ENCODE measurements at regions not wholly inside any gene's neighbourhood (a gene's known extent, or its start where the extent isn't known, plus 50 kb on each side); places are given as distances from the start of the nearest gene placed in this dataset.

DNA sequence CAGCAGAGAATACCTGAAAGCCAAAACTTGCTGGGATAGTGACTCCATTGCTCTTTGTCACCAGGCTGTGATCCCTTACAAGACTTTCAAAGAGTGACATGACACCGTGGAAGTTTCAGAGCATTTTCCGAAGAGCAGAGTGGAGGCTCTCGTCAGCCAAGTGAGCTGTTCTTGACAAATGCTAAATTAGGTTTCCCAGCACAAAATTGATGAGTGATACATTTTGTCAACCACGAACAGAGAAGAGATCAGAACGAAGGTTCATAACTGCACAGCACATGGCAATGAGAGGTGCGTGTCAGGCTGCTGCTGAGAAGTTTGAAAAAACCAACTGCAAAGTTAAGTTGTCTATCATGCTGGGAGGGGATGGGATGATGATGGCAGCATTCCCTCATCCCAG lies 184.4 kb upstream of the C1orf174 start:
- no peak for DNase-seq (ENCODE audit: low spot score)
- Histone ChIP-seq H3K36me3 (ENCODE audit: control insufficient read depth in 4 of 4, insufficient read depth in 3 of 4, low read depth in 1 of 4, low read length in 3 of 4) (no peaks in the 10 kb centered on the region), H3K27me3 (ENCODE audit: control insufficient read depth in 4 of 4, insufficient read depth in 4 of 4, low read length in 3 of 4) (no peaks in the 10 kb centered on the region), H3K27ac (ENCODE audit: low read depth in 1 of 2, low read length in 2 of 2) (peak overlapping the region; percentile 80 to 95), H3K4me1 (ENCODE audit: control insufficient read depth in 4 of 4, insufficient read depth in 4 of 4, low read length in 3 of 4) (peaks cover 8 to 22% (median 15%) of the 10 kb centered on the region in 4 donors), H3K4me3 (ENCODE audit: low read depth in 1 of 3, low read length in 3 of 3) (no peak overlapping the region), H3K9me3 (ENCODE audit: control insufficient read depth in 4 of 4, low read length in 3 of 4) (no peaks in the 10 kb centered on the region), H3K9ac (ENCODE audit: low read depth in 1 of 2, low read length in 2 of 2) (no peak overlapping the region)
- 84% methylated on average over 6 of the region's 6 CpGs for WGBS
- TF ChIP-seq JUND (IDR thresholded peaks at IDR 0.05) (no peak), RAD21 (IDR thresholded peaks at IDR 0.05) (no peak), HNF4A (conservative IDR thresholded peaks at IDR 0.05) (no peak), YY1 (IDR thresholded peaks at IDR 0.05) (no peak), GABPA (IDR thresholded peaks at IDR 0.05 in 1 of 2, conservative IDR thresholded peaks at IDR 0.05 in 1 of 2) (no peak), NR2F2 (IDR thresholded peaks at IDR 0.05) (no peak)
- TF ChIP-seq, protein P1, sequence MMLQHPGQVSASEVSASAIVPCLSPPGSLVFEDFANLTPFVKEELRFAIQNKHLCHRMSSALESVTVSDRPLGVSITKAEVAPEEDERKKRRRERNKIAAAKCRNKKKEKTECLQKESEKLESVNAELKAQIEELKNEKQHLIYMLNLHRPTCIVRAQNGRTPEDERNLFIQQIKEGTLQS (IDR thresholded peaks at IDR 0.05), result no peak
- TF ChIP-seq, protein P2, sequence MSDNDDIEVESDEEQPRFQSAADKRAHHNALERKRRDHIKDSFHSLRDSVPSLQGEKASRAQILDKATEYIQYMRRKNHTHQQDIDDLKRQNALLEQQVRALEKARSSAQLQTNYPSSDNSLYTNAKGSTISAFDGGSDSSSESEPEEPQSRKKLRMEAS (IDR thresholded peaks at IDR 0.05), result no peak
- TF ChIP-seq, protein P3, sequence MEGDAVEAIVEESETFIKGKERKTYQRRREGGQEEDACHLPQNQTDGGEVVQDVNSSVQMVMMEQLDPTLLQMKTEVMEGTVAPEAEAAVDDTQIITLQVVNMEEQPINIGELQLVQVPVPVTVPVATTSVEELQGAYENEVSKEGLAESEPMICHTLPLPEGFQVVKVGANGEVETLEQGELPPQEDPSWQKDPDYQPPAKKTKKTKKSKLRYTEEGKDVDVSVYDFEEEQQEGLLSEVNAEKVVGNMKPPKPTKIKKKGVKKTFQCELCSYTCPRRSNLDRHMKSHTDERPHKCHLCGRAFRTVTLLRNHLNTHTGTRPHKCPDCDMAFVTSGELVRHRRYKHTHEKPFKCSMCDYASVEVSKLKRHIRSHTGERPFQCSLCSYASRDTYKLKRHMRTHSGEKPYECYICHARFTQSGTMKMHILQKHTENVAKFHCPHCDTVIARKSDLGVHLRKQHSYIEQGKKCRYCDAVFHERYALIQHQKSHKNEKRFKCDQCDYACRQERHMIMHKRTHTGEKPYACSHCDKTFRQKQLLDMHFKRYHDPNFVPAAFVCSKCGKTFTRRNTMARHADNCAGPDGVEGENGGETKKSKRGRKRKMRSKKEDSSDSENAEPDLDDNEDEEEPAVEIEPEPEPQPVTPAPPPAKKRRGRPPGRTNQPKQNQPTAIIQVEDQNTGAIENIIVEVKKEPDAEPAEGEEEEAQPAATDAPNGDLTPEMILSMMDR (IDR thresholded peaks at IDR 0.05; ENCODE audit: low read depth, low read length, missing input control), result no peak

DNA sequence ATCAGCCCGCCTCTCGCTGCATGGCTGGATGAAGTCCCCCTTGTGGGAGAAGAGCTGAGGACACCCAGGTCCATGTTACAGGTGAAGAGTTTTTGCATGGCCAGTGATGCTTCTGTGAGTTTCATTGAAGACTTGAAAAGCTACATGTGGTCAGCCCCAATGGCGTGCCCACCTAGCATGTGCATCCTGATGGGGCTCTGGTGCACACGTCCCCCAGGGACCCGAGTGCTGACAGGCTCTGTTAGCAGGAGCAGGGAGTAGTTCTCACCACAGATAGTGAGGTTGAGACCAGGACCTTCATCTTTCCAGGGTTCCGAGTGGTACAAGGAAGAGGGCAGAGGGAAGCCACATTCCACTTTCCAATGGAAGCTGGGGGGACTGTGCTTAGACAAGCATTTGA lies 184.8 kb upstream of the C1orf174 start:
- no peaks in the 10 kb centered on the region for H3K9me3 ChIP-seq (ENCODE audit: control insufficient read depth in 4 of 4, low read length in 3 of 4)
- TF ChIP-seq, protein P1 (IDR thresholded peaks at IDR 0.05), result no peak
- TF ChIP-seq, protein P4, sequence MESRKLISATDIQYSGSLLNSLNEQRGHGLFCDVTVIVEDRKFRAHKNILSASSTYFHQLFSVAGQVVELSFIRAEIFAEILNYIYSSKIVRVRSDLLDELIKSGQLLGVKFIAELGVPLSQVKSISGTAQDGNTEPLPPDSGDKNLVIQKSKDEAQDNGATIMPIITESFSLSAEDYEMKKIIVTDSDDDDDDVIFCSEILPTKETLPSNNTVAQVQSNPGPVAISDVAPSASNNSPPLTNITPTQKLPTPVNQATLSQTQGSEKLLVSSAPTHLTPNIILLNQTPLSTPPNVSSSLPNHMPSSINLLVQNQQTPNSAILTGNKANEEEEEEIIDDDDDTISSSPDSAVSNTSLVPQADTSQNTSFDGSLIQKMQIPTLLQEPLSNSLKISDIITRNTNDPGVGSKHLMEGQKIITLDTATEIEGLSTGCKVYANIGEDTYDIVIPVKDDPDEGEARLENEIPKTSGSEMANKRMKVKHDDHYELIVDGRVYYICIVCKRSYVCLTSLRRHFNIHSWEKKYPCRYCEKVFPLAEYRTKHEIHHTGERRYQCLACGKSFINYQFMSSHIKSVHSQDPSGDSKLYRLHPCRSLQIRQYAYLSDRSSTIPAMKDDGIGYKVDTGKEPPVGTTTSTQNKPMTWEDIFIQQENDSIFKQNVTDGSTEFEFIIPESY (IDR thresholded peaks at IDR 0.05), result no peak
- TF ChIP-seq HNF4G (IDR thresholded peaks at IDR 0.05) (no peak), TAF1 (conservative IDR thresholded peaks at IDR 0.05) (no peak), RXRA (IDR thresholded peaks at IDR 0.05) (no peak), EGR1 (IDR thresholded peaks at IDR 0.05; ENCODE audit: low read depth in 2 of 2) (no peak), JUND (IDR thresholded peaks at IDR 0.05) (no peak), RAD21 (IDR thresholded peaks at IDR 0.05) (no peak), SP1 (IDR thresholded peaks at IDR 0.05) (no peak), FOXA1 (IDR thresholded peaks at IDR 0.05) (no peak), YY1 (IDR thresholded peaks at IDR 0.05) (no peak)
- TF ChIP-seq, protein P3 (IDR thresholded peaks at IDR 0.05; ENCODE audit: low read depth, low read length, missing input control), result no peak
- TF ChIP-seq, protein P5, sequence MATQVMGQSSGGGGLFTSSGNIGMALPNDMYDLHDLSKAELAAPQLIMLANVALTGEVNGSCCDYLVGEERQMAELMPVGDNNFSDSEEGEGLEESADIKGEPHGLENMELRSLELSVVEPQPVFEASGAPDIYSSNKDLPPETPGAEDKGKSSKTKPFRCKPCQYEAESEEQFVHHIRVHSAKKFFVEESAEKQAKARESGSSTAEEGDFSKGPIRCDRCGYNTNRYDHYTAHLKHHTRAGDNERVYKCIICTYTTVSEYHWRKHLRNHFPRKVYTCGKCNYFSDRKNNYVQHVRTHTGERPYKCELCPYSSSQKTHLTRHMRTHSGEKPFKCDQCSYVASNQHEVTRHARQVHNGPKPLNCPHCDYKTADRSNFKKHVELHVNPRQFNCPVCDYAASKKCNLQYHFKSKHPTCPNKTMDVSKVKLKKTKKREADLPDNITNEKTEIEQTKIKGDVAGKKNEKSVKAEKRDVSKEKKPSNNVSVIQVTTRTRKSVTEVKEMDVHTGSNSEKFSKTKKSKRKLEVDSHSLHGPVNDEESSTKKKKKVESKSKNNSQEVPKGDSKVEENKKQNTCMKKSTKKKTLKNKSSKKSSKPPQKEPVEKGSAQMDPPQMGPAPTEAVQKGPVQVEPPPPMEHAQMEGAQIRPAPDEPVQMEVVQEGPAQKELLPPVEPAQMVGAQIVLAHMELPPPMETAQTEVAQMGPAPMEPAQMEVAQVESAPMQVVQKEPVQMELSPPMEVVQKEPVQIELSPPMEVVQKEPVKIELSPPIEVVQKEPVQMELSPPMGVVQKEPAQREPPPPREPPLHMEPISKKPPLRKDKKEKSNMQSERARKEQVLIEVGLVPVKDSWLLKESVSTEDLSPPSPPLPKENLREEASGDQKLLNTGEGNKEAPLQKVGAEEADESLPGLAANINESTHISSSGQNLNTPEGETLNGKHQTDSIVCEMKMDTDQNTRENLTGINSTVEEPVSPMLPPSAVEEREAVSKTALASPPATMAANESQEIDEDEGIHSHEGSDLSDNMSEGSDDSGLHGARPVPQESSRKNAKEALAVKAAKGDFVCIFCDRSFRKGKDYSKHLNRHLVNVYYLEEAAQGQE (IDR thresholded peaks at IDR 0.05), result no peak
- 87% methylated on average over 6 of the region's 6 CpGs for WGBS
- H3K36me3 ChIP-seq (ENCODE audit: control insufficient read depth in 4 of 4, insufficient read depth in 3 of 4, low read depth in 1 of 4, low read length in 3 of 4), result no peaks in the 10 kb centered on the region
- peaks cover 8 to 22% (median 15%) of the 10 kb centered on the region in 4 donors for H3K4me1 ChIP-seq (ENCODE audit: control insufficient read depth in 4 of 4, insufficient read depth in 4 of 4, low read length in 3 of 4)
- no peak overlapping the region for H3K9ac ChIP-seq (ENCODE audit: low read depth in 1 of 2, low read length in 2 of 2)
- DNase-seq (ENCODE audit: low spot score), result no peak
- peak overlapping the region in 1 of 2 donors; percentile 80 for H3K27ac ChIP-seq (ENCODE audit: low read depth in 1 of 2, low read length in 2 of 2)
- no peaks in the 10 kb centered on the region for H3K27me3 ChIP-seq (ENCODE audit: control insufficient read depth in 4 of 4, insufficient read depth in 4 of 4, low read length in 3 of 4)
- no peak overlapping the region for H3K4me3 ChIP-seq (ENCODE audit: low read depth in 1 of 3, low read length in 3 of 3)
